GM12892 (cell line): ENCODE measurements at regions not wholly inside any gene's neighbourhood (a gene's known extent, or its start where the extent isn't known, plus 50 kb on each side); places are given as distances from the start of the nearest gene placed in this dataset.

Experiments
- POLR2A ChIP-seq: IDR thresholded peaks from 2 replicates; pipeline ENCODE4 v1.6.1; 2011; ENCODE audit warnings: low read depth, low read length, control low read depth
- POLR2AphosphoS5 ChIP-seq: IDR thresholded peaks from 2 replicates; pipeline ENCODE4 v1.6.1; 2011; ENCODE audit warnings: low read depth, low read length, control low read depth

DNA sequence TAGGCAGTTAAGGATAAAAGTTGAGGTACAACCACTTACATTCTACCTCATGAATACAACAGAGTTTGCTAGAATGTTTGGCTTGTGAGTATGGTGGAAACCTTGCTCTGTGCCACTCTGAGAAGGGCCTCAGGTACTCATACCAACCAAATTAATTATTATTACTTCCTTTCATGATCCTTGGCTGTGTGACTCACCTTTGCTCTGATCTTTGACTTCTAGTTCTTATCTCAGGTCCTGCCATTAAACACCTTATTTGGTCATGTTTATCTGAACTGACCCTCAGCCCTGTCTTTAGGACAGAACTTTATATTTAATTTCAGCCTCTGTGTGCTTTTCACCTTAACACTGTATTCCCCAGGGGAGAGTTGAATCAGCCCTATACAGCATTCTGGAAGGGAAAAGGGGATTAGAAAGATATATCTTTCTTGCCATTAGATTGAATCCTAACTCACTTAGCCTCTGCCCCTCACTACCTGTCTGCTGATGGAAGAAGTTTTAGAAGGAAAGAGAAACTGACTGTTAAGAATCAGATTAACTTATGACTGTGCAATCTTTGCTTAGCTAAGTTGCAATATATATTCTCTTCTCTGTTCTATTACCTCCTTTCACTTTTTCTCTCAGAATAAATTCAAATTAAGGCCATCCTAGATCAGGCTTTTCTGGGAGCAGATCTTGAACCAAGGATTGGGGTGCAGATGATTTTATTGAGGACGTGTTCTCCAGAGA is 260.4 kb upstream of the DPYD start:
- TF ChIP-seq POLR2AphosphoS5, result no peak
- no peak for TF ChIP-seq POLR2A
